Adrenal gland (tissue), 5 donors: ENCODE measurements at regions not wholly inside any gene's neighbourhood (a gene's known extent, or its start where the extent isn't known, plus 50 kb on each side); places are given as distances from the start of the nearest gene placed in this dataset.

Source experiments
- CTCF ChIP-seq, 6 experiments: fragments of 450-650 bp in 4 of 6; fragments of 200-600 bp in 2 of 6; sonication (generic) in 1 of 6; IDR thresholded peaks; 1 replicate in 5 of 6; 2 replicates in 1 of 6; pipeline versions ENCODE4 v1.5.1 to v1.8.0; 2016 to 2021; ENCODE audit warnings: antibody characterized with exemption in 6 of 6, mild to moderate bottlenecking in 2 of 6, moderate library complexity in 1 of 6
- POLR2A ChIP-seq, 2 donors: fragments of 450-650 bp; IDR thresholded peaks; one replicate each; pipeline ENCODE4 v1.6.1; 2017; ENCODE audit warnings: antibody characterized with exemption in 2 of 2, mild to moderate bottlenecking in 2 of 2, moderate library complexity in 1 of 2
- donor health status: DM: no; HTN: no; CAD: no.

DNA sequence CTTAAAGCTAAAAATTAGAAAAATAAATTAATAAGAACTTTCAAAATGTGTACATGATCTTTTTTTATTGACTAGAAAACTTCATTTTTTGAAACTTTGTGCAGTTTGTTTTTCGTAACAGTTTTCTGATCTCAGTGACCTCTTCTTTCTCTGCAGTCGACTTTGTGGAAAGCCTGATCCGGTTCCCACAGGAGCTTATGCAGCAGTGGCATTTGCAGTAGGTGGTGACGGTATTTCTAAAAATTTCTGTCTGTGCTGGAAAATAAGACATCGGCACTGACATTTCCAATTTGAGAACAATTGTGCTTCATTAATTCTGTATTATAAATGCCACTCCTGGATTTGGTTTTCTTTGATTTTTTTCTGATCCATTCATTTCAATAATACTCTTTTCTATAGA is 68.8 kb downstream of the CLDN17 start:
- TF ChIP-seq CTCF (IDR thresholded peaks at IDR 0.05) (no peak), POLR2A (IDR thresholded peaks at IDR 0.05) (no peak)
